WTC11 (cell line): ENCODE measurements at regions not wholly inside any gene's neighbourhood (a gene's known extent, or its start where the extent isn't known, plus 50 kb on each side); places are given as distances from the start of the nearest gene placed in this dataset.
"Not testable (repeated sequence)": the region's sequence is repeated elsewhere in the genome, so short reads cannot be mapped to it uniquely, and the experiment has no call there.

Experiments used
- CTCF ChIP-seq: fragments of 200-600 bp; IDR thresholded peaks from 2 replicates; pipeline ENCODE4 v1.8.0; 2022; ENCODE audit warnings: antibody characterized with exemption
- FOXJ3 ChIP-seq: sonication (generic); formaldehyde crosslinking; IDR thresholded peaks from 2 replicates; pipeline ENCODE4 v1.9.0; 2021; ENCODE audit warnings: missing genetic modification reagents, mild to moderate bottlenecking, borderline replicate concordance
- JUN ChIP-seq: sonication (generic); formaldehyde crosslinking; IDR thresholded peaks from 2 replicates; pipeline ENCODE4 v1.8.0; 2023; ENCODE audit warnings: mild to moderate bottlenecking, missing genetic modification reagents
- MLX ChIP-seq: sonication (generic); formaldehyde crosslinking; IDR thresholded peaks from 2 replicates; pipeline ENCODE4 v1.8.1; 2023; ENCODE audit warnings: mild to moderate bottlenecking, missing genetic modification reagents, moderate library complexity
- NFE2L1 ChIP-seq: sonication (generic); formaldehyde crosslinking; IDR thresholded peaks from 2 replicates; pipeline ENCODE4 v1.8.1; 2023; ENCODE audit warnings: missing genetic modification reagents
- TF ChIP-seq, protein P1 (sequence below): sonication (generic); formaldehyde crosslinking; IDR thresholded peaks from 2 replicates; pipeline ENCODE4 v1.8.0; 2022; ENCODE audit warnings: mild to moderate bottlenecking, missing genetic modification reagents

DNA sequence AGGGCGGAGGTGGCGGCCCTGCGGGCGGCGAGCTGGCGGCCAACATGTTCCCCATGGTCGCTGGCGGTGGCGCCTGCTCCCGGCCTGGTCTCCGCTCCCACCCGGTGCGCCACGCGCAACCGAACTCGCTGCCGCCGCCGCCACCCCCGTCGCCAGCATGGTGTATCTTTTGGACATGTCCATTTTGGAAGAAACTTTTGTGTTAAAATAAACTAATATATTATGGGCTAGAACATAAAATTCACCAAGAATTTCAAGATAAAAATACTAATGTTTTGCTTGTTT, 165.5 kb downstream of the POTEM start:
- TF ChIP-seq JUN; FOXJ3 (CRISPR knock-in tag); MLX (CRISPR knock-in tag); CTCF; NFE2L1 (CRISPR knock-in tag): not testable (repeated sequence)
- TF ChIP-seq, protein P1, sequence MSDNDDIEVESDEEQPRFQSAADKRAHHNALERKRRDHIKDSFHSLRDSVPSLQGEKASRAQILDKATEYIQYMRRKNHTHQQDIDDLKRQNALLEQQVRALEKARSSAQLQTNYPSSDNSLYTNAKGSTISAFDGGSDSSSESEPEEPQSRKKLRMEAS (CRISPR knock-in tag), result not testable (repeated sequence)
